ENCODE measurements at regions not wholly inside any gene's neighbourhood (a gene's known extent, or its start where the extent isn't known, plus 50 kb on each side); places are given as distances from the start of the nearest gene placed in this dataset.

DNA sequence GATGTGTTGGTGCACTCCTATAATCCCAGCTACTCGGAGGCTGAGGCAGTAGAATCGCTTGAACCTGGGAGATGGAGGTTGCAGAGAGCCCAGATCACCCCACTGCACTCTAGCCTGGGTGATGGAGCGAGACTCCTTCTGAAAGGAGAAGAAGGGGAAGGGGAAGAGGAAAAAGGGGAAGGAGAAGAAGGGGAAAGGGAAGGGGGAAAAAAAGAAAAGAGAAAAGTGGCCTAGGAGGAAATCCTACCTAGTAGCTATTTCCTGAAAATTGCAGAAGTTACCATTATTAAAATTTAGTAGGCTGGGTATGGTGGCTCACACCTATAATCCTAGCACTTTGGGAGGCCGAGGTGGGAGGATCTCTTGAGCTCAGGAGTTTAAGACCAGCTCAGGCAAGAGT is 67.4 kb downstream of the ARRDC3 start (continued):
- TF ChIP-seq CEBPB (IDR thresholded peaks at IDR 0.05; ENCODE audit: low read depth, low read length) = no peak
- TF ChIP-seq SP2 (IDR thresholded peaks at IDR 0.05; ENCODE audit: low read length) = no peak
- no peak for TF ChIP-seq PHF8 (conservative IDR thresholded peaks at IDR 0.05; ENCODE audit: low read depth, low read length)

Measured in H1 (cell line).